ENCODE measurements at regions not wholly inside any gene's neighbourhood (a gene's known extent, or its start where the extent isn't known, plus 50 kb on each side); places are given as distances from the start of the nearest gene placed in this dataset.

- TF ChIP-seq EZH2 (IDR thresholded peaks at IDR 0.05; ENCODE audit: low read depth, unreplicated experiment) (no peak), ETS1 (IDR thresholded peaks at IDR 0.05) (no peak), STAT1 (IDR thresholded peaks at IDR 0.05; ENCODE audit: unreplicated experiment) (no peak), REST (IDR thresholded peaks at IDR 0.05; ENCODE audit: unreplicated experiment) (no peak), POLR2AphosphoS5 (IDR thresholded peaks at IDR 0.05; ENCODE audit: low read depth) (no peak), CTCF (conservative IDR thresholded peaks at IDR 0.05; ENCODE audit: low read depth in 2 of 2) (no peak), EZH2phosphoT487 (IDR thresholded peaks at IDR 0.05; ENCODE audit: unreplicated experiment) (no peak)
Measured at GRCh38 chr3:168459226-168459784, 363.6 kb upstream of the GOLIM4 start (continued).

GRCh38 chr3:168457954-168458539, 362.3 kb upstream of the GOLIM4 start:
- peaks cover 18% of the 10 kb centered on the region for H3K36me3 Mint-ChIP-seq (ENCODE audit: low read depth)
- no peak overlapping the region for H3K4me3 ChIP-seq
- TF ChIP-seq CTCF (conservative IDR thresholded peaks at IDR 0.05; ENCODE audit: low read depth in 2 of 2) (no peak), ZNF462 (CRISPR knock-in tag; IDR thresholded peaks at IDR 0.05) (no peak)

More at GRCh38 chr3:168457954-168458539, 362.3 kb upstream of the GOLIM4 start:
- Histone ChIP-seq H3K9me2 (ENCODE audit: insufficient read depth) (no peaks in the 10 kb centered on the region), H4K20me1 (replicated peaks; ENCODE audit: insufficient read depth) (no peaks in the 10 kb centered on the region), H3K79me2 (replicated peaks; ENCODE audit: insufficient read depth) (no peaks in the 10 kb centered on the region), H3K27me3 (ENCODE audit: insufficient read depth) (no peaks in the 10 kb centered on the region), H3K4me2 (no peak overlapping the region), H3K36me3 (ENCODE audit: insufficient read depth) (no peaks in the 10 kb centered on the region), H3K27ac (ENCODE audit: low read depth) (no peak overlapping the region), H3K4me1 (ENCODE audit: insufficient read depth) (no peaks in the 10 kb centered on the region), H2AFZ (no peak overlapping the region), H3F3A (replicated peaks; ENCODE audit: low read depth) (no peaks in the 10 kb centered on the region)
- DNase-seq (ENCODE audit: low spot score) (no peak), ATAC-seq (no peak)
- Mint-ChIP-seq H3K9me3 (peaks cover 15% of the 10 kb centered on the region), H3K4me3 (no peak overlapping the region), H3K4me1 (peaks cover 12% of the 10 kb centered on the region), H3K27me3 (ENCODE audit: insufficient read depth, low read depth, poor library complexity) (no peaks in the 10 kb centered on the region), H3K27ac (no peak overlapping the region)

All from GM23338 (cell line).